ENCODE measurements at regions not wholly inside any gene's neighbourhood (a gene's known extent, or its start where the extent isn't known, plus 50 kb on each side); places are given as distances from the start of the nearest gene placed in this dataset.

DNA sequence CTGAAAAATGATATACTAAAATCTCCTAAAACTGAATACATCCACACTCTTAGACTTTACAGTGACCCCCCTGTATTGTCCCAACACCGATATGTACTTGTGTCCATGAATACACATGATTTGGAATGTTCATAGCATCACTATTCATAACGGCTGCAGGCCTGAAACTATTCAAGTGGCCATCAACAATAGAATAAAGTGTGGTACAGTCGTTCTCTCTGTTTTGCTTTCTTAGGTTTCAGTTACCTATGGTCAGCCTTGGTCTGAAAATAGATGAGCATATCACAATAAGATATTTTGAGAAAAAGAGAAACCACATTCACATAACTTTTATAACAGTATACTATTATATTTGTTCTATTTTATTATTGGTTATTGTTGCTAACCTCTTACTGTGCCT is 150.6 kb downstream of the ASCL4 start:
- no peak for TF ChIP-seq CTCF (IDR thresholded peaks at IDR 0.05; ENCODE audit: low read depth, low read length, missing control alignments)
- H3K4me3 ChIP-seq (replicated peaks; ENCODE audit: low read depth, low read length): no peak overlapping the region
- no peak for DNase-seq (ENCODE audit: extremely low read depth, low read depth)

DNA sequence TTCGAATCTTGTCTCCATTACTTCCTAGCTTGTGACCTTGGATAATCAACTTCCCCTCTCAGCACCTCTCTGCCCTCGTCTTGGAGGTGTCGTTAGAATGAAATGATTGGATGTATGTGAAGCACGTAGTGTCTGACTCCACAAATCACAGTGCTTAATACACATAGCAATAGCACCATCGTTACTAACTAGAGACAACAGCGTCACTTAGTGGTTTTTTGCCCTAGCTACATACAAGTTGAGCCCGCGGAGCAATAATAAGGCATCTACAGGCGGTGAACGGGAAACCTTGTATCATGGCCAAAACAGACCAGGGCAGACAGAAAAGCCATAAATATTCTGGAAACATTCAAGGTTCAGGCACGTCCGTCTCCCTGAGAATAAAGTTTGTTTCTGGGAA is 154.9 kb downstream of the ASCL4 start:
- no peak overlapping the region for H3K4me3 ChIP-seq (replicated peaks; ENCODE audit: low read depth, low read length)
- peak; percentile 5 for TF ChIP-seq CTCF (IDR thresholded peaks at IDR 0.05; ENCODE audit: low read depth, low read length, missing control alignments)
- DNase-seq (ENCODE audit: extremely low read depth, low read depth): peak; percentile 12

GRCh38 chr12:107931761-107932160 is 157.3 kb downstream of the ASCL4 start:
- no peak overlapping the region for H3K4me3 ChIP-seq (replicated peaks; ENCODE audit: low read depth, low read length)
- no peak for TF ChIP-seq CTCF (IDR thresholded peaks at IDR 0.05; ENCODE audit: low read depth, low read length, missing control alignments)
- DNase-seq (ENCODE audit: extremely low read depth, low read depth): no peak

- no peak for DNase-seq (ENCODE audit: extremely low read depth, low read depth)
- no peak for TF ChIP-seq CTCF (IDR thresholded peaks at IDR 0.05; ENCODE audit: low read depth, low read length, missing control alignments)
- H3K4me3 ChIP-seq (replicated peaks; ENCODE audit: low read depth, low read length): no peak overlapping the region
These were observed 163.9 kb downstream of the ASCL4 start for GRCh38 chr12:107938446-107938845.

DNA sequence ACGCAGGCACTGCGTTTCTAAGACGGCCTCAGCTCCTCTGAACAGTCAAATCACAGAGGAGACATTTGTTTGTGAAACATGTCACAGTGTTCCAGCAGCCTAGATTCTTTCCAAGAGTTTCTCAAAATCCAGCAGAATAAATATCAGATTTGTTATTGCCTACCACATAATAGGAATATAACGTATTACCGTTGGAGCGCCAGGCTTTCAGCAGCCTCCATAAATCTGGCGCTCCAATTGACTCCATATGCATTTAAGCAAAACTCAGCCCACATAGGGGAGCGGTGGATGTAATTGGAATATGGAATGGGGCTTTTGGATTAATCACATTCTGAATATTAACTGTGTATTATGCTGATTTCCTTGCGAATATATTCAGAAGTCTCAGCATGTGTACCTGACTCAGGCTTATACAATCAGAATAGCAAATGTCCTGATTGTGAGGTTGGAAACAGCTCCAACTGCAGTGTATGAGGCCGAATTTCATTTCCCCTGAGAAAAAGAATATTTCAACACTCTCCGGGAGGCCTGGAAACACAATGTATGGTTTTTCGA is 174.0 kb downstream of the ASCL4 start:
- no peak overlapping the region for H3K4me3 ChIP-seq (replicated peaks; ENCODE audit: low read depth, low read length)
- TF ChIP-seq CTCF (IDR thresholded peaks at IDR 0.05; ENCODE audit: low read depth, low read length, missing control alignments): no peak
- no peak for DNase-seq (ENCODE audit: extremely low read depth, low read depth)

GRCh38 chr12:107951024-107951423 is 176.5 kb downstream of the ASCL4 start:
- TF ChIP-seq CTCF (IDR thresholded peaks at IDR 0.05; ENCODE audit: low read depth, low read length, missing control alignments): no peak
- no peak overlapping the region for H3K4me3 ChIP-seq (replicated peaks; ENCODE audit: low read depth, low read length)
- DNase-seq (ENCODE audit: extremely low read depth, low read depth): no peak

Data from HFF-Myc (cell line).